HG03571 (cell line): ENCODE measurements at regions not wholly inside any gene's neighbourhood (a gene's known extent, or its start where the extent isn't known, plus 50 kb on each side); places are given as distances from the start of the nearest gene placed in this dataset.
A peak's percentile ranks its signal among the peaks of the same experiment; 100 is the strongest.

Source experiments
- ATAC-seq: cut with Tn5 transposase; IDR thresholded peaks from one replicate; pipeline ENCODE4 v1.9.1; 2021; ENCODE audit not compliant: unreplicated experiment

DNA sequence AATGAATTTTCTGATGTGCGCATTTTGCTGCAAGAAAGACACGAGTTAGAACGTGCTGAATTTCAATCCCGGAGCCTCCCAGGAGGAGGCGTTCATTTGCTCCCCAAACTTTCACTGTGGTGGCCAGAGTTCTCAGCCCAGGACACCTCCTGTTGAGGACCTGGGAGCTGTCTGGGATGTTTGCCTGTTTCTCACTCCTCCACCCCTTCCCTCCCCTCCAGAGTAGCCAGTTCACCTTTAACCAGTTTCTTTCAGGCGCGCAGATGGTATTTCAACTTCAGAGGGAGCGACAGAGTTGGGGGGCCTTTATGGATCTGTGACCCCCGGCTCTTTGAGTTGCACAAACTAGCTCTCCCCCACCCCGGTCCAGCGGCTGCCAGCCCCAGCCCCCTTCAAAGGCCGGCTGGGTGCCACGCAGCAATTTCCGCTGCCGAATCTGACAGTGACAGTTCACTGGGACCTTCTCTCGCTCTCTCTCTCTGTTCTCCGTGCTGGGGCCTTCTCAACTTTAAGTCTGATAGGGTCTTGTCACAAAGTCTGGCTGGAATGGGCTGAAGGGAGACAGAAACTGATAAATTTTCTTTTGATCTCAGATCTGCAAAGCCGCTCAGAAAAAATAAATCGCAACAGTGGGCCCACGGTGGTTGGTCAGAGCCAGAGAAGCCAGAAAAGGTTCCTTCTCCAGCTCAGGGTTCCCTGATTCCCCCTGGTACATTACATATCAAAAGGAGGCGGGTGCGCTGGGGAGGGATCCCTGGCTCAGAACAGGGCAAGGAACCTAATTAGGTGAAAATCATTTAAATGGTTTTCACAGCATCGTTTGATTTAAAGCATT is 100.0 kb upstream of the STX18 start:
- no peak for ATAC-seq

DNA sequence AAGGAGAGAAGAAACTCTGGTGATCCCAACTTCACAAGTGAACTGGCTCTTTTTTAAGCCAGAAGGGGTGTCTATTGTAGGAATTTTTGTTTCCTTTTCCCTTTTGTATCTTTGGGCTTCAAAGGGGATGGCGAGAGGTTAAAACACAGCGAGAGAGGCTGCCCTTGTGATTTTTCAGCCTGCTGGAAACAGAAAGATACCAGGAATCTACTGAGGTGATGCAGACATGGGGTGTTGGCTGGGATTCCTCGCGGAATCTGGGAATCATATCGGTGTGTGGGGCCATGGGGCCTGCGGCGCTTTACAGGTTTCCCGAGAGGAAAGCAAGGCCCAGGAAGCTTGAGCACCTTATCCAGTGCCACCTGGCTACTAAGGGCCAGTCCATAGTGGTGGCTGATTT is 99.4 kb upstream of the STX18 start:
- no peak for ATAC-seq

- ATAC-seq: no peak
Observed at GRCh38 chr4:4640692-4641091, 98.8 kb upstream of the STX18 start.

GRCh38 chr4:4639370-4639769 is 97.5 kb upstream of the STX18 start:
- ATAC-seq: no peak

DNA sequence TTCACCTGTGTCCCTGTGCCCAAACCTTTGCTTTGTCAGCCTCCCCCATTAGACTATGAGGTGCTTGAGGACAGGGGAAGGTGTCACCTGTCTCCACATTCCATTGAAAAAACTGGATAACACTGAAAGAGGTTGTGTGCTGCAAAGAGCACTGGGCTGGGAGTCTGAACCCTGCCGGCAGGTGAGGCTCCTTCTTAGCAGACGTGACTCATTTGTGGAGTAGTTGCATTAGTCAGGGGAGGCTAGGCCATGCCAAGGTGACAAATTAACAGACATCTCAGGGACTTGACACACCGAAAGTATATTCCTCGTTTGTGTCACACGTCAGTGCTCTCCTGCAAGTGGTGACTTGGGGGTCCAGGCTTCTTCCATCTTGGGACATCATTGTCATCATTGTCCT is 95.9 kb upstream of the STX18 start:
- ATAC-seq: peak; percentile 79

- no peak for ATAC-seq
Observed at GRCh38 chr4:4633431-4633830, 91.6 kb upstream of the STX18 start.

DNA sequence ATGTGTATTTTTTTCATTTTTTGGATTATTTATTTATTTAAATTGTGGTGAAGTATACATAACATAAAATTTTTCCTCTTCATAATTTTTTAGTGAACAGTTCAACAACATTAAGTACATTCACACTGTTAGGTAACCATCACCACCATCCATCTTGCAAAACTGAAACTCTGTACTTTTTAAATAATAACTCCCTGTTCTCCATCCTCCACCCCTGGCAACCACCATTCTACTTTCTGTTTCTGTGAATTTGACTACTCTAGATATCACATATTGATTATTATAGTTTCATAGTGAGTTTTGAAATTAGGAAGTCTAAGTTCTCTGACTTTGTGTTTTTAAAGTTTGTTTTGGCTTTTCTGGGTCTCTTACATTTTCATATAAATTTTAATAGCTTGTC is 89.3 kb upstream of the STX18 start:
- ATAC-seq: peak; percentile 87

DNA sequence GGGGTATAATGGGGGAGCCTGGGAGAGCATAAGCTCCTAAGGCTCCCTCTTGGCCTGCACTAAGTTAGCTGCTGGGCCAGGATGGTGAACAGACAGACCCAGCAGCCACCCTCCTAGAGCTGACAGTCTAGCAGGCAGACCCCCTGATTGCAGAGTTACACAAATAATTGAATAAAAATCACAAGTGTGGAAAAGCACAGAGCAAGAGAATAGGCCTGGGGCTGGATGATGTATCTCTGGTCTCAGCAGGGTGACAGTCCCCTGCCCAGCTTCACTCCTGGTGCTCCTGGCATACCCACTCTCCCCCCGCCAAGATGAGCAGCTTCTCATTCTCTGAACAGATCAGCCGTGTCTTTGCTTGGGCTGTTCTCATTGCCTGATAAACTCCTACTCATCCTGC is 86.1 kb upstream of the STX18 start:
- no peak for ATAC-seq

DNA sequence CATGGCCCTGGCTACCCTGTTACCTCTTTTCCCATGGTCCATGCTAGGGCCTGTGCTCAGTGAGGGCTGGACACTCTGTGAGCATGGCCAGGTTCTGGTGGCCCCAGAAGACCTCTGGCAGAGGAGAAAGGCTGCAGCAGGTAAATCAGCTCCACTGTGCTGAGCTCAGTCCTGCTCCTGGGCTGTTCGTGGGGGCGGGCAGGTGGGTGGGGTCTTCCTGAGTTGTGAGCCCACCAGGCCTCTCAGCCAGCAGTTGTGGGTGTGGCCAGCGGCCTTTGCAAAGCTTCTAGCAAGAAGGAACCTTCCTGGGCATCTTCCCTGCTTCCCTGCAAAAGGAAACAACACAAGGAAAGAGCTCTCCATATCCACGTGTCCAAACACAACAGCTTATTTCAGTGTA is 85.3 kb upstream of the STX18 start:
- no peak for ATAC-seq

DNA sequence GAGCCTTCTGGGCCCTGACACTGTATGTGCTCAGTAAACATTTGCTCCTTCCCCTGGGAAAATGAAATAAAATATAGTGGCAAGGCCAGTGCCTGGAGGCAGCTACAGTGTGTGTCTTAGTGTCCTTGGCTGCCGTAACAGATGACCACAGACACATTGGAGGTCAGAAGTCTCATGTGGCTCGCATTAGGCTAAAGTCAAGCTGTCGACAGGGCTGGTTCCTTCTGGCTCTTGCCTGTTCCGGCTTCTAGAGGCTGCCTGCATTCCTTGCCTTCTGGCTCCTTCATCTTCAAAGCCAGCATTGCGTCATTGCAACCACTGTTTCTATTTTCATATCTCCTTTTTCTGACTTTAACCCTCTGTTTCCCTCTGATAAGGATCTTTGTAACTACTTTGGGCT is 83.6 kb upstream of the STX18 start:
- no peak for ATAC-seq

DNA sequence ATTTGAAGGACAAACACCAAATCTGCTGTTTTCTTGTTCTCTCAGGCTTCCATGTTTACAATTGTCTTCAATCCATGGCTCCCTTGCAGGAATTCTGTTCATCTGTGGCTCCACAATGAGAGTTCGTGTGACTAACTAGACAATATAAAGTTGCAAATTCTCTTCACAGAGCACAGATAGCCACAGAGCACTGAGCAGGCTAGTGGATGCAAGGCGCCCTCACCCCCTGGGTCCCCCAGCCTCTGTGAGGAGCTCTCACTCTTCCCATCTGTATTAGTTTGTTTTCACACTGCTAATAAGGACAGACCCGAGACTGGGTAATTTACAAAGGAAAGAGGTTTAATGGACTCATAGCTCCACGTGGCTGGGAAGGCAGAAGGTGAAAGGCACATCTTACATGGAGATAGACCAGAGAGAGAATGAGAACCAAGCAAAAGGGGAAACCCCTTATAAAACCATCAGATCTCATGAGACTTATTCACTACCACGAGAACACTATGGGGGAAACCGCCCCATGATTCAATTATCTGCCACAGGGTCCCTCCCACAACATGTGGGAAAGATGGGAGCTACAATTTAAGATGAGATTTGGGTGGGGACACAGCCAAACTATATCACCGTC is 82.5 kb upstream of the STX18 start:
- no peak for ATAC-seq

GRCh38 chr4:4619821-4620220 is 78.0 kb upstream of the STX18 start:
- no peak for ATAC-seq

GRCh38 chr4:4618847-4619246 is 77.0 kb upstream of the STX18 start:
- no peak for ATAC-seq

DNA sequence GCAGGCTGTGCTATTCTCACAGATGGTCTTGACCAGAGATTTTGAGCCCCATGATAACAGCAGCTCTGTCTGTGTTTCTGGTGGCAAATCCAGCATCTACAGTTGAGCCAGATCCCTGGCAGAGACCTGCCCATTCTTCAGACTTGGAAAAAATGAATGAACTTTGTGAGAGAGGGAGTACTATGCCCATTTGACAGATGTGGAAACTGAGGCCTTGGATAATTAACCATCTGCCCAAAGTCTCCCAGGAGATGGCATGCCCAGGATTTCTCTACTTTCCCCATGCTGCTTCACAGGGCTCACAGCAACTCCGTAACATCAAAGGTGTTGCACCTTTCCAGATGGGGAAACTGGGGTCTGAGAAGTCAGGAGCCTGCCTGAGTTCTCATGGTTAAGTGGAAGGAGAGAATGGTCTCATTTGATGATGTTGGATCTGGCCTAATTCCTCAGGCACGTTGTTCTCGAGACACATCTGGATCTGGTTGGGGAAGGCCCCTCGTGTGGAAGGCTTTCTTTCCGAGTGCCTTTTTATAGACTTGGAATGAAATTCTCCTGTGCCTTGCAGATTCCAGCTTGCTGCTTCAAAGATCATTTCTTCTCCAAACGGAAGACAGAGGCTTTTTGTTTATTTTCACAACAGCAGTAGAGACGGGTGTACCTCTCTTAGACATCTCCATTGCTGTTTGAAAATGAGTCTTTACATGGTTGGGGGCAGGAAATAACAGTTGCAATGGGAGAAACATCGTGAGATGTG is 73.3 kb upstream of the STX18 start:
- no peak for ATAC-seq

- no peak for ATAC-seq
Observed at GRCh38 chr4:4613641-4614286, 71.9 kb upstream of the STX18 start.

GRCh38 chr4:4613126-4613465 is 71.2 kb upstream of the STX18 start:
- ATAC-seq: no peak

GRCh38 chr4:4610672-4611071 is 68.8 kb upstream of the STX18 start:
- no peak for ATAC-seq

DNA sequence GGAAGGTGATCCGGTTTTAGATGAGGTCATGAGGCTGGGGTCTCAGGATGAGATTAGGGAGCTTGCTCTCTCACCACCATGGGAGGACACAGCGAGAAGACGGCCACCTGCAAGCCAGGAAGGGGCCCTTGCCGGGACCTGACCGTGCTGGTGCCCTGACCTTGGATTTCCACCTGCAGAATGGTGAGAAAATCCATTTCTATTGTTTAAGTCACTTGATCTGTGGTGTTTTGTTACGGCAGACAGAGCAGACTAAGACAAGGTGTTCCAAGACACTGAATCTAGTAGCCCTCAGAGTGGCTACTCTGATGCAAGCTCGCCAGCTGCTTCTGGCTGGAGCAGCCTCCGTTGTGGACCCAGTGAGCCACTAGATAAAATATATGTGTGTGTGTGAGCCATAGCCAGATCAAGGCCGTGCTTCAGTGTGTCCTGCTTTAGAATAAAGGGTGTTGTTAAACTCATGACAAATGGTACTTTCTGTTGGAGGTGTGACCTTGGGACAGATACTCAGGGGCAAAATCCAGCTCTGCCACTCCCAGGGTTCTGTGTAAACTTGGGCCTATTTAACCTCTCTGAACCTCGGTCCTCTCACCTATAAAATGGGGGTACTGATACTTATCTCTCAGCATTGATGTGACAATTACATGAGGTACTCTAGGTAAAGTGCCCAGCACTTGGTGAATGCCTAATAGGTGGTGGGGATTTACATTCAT is 67.9 kb upstream of the STX18 start:
- ATAC-seq: no peak

- ATAC-seq: no peak
Observed at GRCh38 chr4:4608214-4608537, 66.3 kb upstream of the STX18 start.

DNA sequence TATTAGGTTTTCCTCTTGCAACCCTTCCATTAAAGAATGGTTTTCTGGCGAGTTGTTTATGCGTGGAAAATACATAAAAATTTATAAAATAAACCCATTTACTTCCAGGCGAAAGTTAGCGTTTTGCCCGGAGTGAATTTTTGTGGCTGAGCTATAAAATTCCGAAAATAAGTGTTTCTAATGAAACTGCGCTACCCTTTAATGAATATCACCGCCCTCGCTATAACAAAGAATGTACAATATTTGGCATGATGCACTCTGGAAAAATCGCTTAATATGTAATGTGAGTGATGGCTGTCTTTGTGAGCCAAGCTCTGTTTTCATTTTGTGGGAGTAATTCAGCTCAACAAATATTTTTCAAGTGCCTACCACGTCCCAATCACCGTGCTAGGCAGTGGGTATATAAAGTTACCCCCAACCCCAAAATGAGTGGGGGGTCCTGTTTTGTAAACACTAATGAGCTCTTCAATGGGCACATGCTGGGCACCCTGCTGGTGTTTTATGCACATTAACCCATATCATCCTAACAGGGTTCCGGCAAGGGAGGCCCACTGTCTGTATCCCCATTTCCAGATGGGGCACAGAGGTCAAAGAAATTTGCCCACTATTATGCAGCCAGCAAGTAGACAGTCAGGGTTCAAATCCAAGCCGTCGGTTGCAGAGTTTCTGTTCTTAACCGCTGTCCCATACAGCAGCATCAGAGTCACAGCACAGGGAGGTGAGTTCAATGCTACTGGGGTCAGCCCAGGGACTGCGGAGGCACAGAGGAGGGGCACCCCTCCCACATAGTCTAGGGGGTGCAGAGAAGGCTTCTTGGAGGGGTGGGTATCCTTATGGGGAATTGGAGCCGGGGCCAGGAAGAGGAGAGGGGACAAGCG is 65.7 kb upstream of the STX18 start:
- no peak for ATAC-seq
